IMR-90 (cell line): ENCODE measurements at regions not wholly inside any gene's neighbourhood (a gene's known extent, or its start where the extent isn't known, plus 50 kb on each side); places are given as distances from the start of the nearest gene placed in this dataset.

Experiments
- ATAC-seq: fragments of 200-7000 bp; cut with Tn5 transposase; 2 replicates; pipeline ENCODE4 v1.9.1; 2020; ENCODE audit warnings: low read depth, mild to moderate bottlenecking, moderate library complexity
- BruUV-seq: library from RNA; stranded (reverse); fragments of 400-500 nt; replicated peaks from 2 replicates; lab custom pipeline; 2021; lab: Mats Ljungman, UMichigan
- CTCF ChIA-PET: fragments of 300-600 bp; formaldehyde crosslinking; extraction: SDS; loops from one replicate; lab custom pipeline; 2021; ENCODE audit warnings: antibody characterized with exemption; lab: Yijun Ruan, JAX
- POLR2A ChIA-PET: fragments of 300-600 bp; sonication (Branson Sonifier 250); formaldehyde crosslinking; loops from one replicate; lab custom pipeline; 2022; ENCODE audit warnings: antibody characterized with exemption; ENCODE audit not compliant: unreplicated experiment; lab: Charles Lee
- DNase-seq: peaks from one replicate; pipeline ENCODE4 v3.0.0; 2013
- H2AFZ ChIP-seq: replicated peaks from 2 replicates; pipeline ENCODE3; 2013; ENCODE audit warnings: low read length, mild to moderate bottlenecking; ENCODE audit not compliant: poor library complexity
- H2AK5ac ChIP-seq: 2 replicates; pipeline ENCODE4 v1.6.1; 2013; ENCODE audit warnings: low read depth, low read length, inconsistent platforms
- H2AK9ac ChIP-seq: replicated peaks from 2 replicates; pipeline ENCODE3; 2013; ENCODE audit warnings: mild to moderate bottlenecking, low read depth, low read length, moderate library complexity; ENCODE audit not compliant: poor library complexity
- H2BK120ac ChIP-seq: 2 replicates; pipeline ENCODE4 v1.6.1; 2013; ENCODE audit warnings: low read depth, low read length, inconsistent platforms
- H2BK15ac ChIP-seq: 3 replicates; pipeline ENCODE4 v1.6.1; 2013; ENCODE audit warnings: low read depth, low read length, inconsistent platforms
- H2BK20ac ChIP-seq: 2 replicates; pipeline ENCODE4 v1.6.1; 2013; ENCODE audit warnings: low read depth, mild to moderate bottlenecking, inconsistent platforms, low read length, moderate library complexity
- H2BK5ac ChIP-seq: 2 replicates; pipeline ENCODE4 v1.6.1; 2013; ENCODE audit warnings: mild to moderate bottlenecking, low read depth, low read length, inconsistent platforms; ENCODE audit not compliant: poor library complexity, severe bottlenecking
- H3K14ac ChIP-seq: replicated peaks from 2 replicates; pipeline ENCODE4 v1.6.1; 2013; ENCODE audit warnings: low read depth, low read length, inconsistent platforms
- H3K18ac ChIP-seq: 2 replicates; pipeline ENCODE4 v1.6.1; 2013; ENCODE audit warnings: low read depth, low read length, control low read depth
- H3K23ac ChIP-seq: 2 replicates; pipeline ENCODE4 v1.6.1; 2013; ENCODE audit warnings: low read depth, low read length, inconsistent platforms
- H3K27ac ChIP-seq: 2 replicates; pipeline ENCODE4 v1.5.1; 2013; ENCODE audit warnings: mild to moderate bottlenecking, control low read depth, low read length; ENCODE audit not compliant: insufficient read depth
- H3K27me3 ChIP-seq: 2 replicates; pipeline ENCODE4 v1.6.1; 2013; ENCODE audit warnings: low read length; ENCODE audit not compliant: control insufficient read depth, insufficient read depth
- H3K36me3 ChIP-seq: 2 replicates; pipeline ENCODE4 v1.6.1; 2013; ENCODE audit warnings: low read length, mixed read lengths; ENCODE audit not compliant: control insufficient read depth, insufficient read depth
- H3K4ac ChIP-seq: 2 replicates; pipeline ENCODE4 v1.6.1; 2013; ENCODE audit warnings: low read depth, low read length, inconsistent platforms
- H3K4me1 ChIP-seq: 2 replicates; pipeline ENCODE4 v1.6.1; 2013; ENCODE audit warnings: low read length, mixed read lengths; ENCODE audit not compliant: control insufficient read depth, insufficient read depth
- H3K4me2 ChIP-seq: 2 replicates; pipeline ENCODE4 v1.6.1; 2013; ENCODE audit warnings: low read depth, mild to moderate bottlenecking, control low read depth, low read length, moderate library complexity
- H3K4me3 ChIP-seq: 2 replicates; pipeline ENCODE4 v1.5.1; 2013; ENCODE audit warnings: low read depth, mild to moderate bottlenecking, control low read depth, low read length, moderate library complexity; ENCODE audit not compliant: insufficient read depth
- H3K56ac ChIP-seq: 2 replicates; pipeline ENCODE4 v1.6.1; 2013; ENCODE audit warnings: low read length, inconsistent platforms; ENCODE audit not compliant: insufficient read depth; ENCODE audit errors: extremely low read depth
- H3K79me1 ChIP-seq, 2 experiments: 2 replicates each; pipeline ENCODE4 v1.6.1; 2013; ENCODE audit warnings: low read length in 2 of 2, inconsistent platforms in 1 of 2, low read depth in 1 of 2
- H3K9ac ChIP-seq: 2 replicates; pipeline ENCODE4 v1.6.1; 2013; ENCODE audit warnings: low read depth, low read length, control low read depth
- H3K9me1 ChIP-seq: 2 replicates; pipeline ENCODE4 v1.6.1; 2013; ENCODE audit warnings: low read length, inconsistent platforms; ENCODE audit not compliant: insufficient read depth
- H3K9me3 ChIP-seq: 2 replicates; pipeline ENCODE4 v1.6.1; 2013; ENCODE audit warnings: low read length; ENCODE audit not compliant: control insufficient read depth, insufficient read depth
- H4K20me1 ChIP-seq: 2 replicates; pipeline ENCODE4 v1.6.1; 2013; ENCODE audit warnings: low read length, inconsistent platforms; ENCODE audit not compliant: insufficient read depth
- H4K5ac ChIP-seq: 2 replicates; pipeline ENCODE4 v1.6.1; 2013; ENCODE audit warnings: mild to moderate bottlenecking, low read depth, low read length, control low read depth
- H4K8ac ChIP-seq, 2 experiments: 2 replicates each; pipeline ENCODE4 v1.6.1; 2013; ENCODE audit warnings: low read depth in 2 of 2, low read length in 2 of 2, control low read depth in 1 of 2, inconsistent platforms in 1 of 2
- H4K91ac ChIP-seq: 2 replicates; pipeline ENCODE4 v1.6.1; 2013; ENCODE audit warnings: low read depth, low read length, inconsistent platforms; ENCODE audit not compliant: insufficient read depth
- CEBPB ChIP-seq: IDR thresholded peaks from 2 replicates; pipeline ENCODE4 v1.6.1; 2012; ENCODE audit warnings: low read depth, low read length, improper control_type of control experiment
- ELK1 ChIP-seq: fragments of 150-350 bp; IDR thresholded peaks from 2 replicates; pipeline ENCODE4 v1.6.1; 2016; ENCODE audit warnings: low read depth, mild to moderate bottlenecking, low read length, moderate library complexity, borderline replicate concordance
- MAZ ChIP-seq: IDR thresholded peaks from 2 replicates; pipeline ENCODE4 v1.6.1; 2012; ENCODE audit warnings: low read depth, mild to moderate bottlenecking, low read length, improper control_type of control experiment, moderate library complexity, borderline replicate concordance
- RAD21 ChIP-seq: IDR thresholded peaks from 2 replicates; pipeline ENCODE4 v1.6.1; 2012; ENCODE audit warnings: low read length, improper control_type of control experiment
- WGBS, 2 experiments: methylation state at CpG; one replicate each; pipeline versions ENCODE4 v1.1.5 to v1.1.7; 2013; ENCODE audit warnings: missing lambda C conversion rate in 2 of 2; ENCODE audit not compliant: insufficient read length in 1 of 2; ENCODE audit errors: extremely low coverage in 2 of 2; 5-methylcytosine and 5-hydroxymethylcytosine counted together
- dilution Hi-C: fragments of 300-500 bp; cut with HindIII; formaldehyde crosslinking; loops from one replicate; pipeline ENCODE4 v1.14.3; 2018; ENCODE audit warnings: low sequenced_read_pairs; ENCODE audit not compliant: unreplicated experiment
- in situ Hi-C: fragments of 300-500 bp; cut with MboI; formaldehyde crosslinking; loops from 3 replicates; pipeline ENCODE4 v1.14.3; 2019; ENCODE audit warnings: low sequenced_read_pairs, inconsistent platforms, mixed read lengths
- intact Hi-C: fragments of 100-400 bp; cut with micrococcal nuclease; formaldehyde crosslinking; loops from 2 replicates; pipeline ENCODE4 v1.10.0; 2022

DNA sequence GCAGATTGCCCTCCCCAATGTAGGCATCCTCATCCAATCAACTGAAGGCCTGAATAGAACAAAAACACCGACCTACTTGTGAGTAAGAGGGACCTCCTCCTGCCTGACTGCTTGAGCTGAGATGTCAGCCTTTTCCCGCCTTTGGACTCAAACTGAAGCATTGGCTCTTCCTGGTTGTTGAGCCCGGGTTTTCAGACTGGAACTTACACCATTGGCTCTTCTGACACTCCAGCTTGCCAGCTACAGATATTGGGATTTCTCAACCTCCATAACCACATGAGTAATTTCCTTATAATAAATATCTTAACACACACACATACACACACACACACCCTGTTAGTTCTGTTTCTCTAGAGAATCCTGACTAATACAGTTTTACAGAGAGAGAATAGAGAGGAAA, 173.4 kb upstream of the NTF3 start:
- Histone ChIP-seq H3K9me1 (peaks cover 17% of the 10 kb centered on the region), H2AFZ (no peak overlapping the region), H3K27me3 (no peaks in the 10 kb centered on the region), H2BK15ac (no peak overlapping the region), H3K18ac (no peak overlapping the region), H3K23ac (no peak overlapping the region), H4K91ac (no peak overlapping the region), H2AK9ac (no peak overlapping the region), H3K9ac (no peak overlapping the region), H2AK5ac (no peak overlapping the region), H3K14ac (0 out of 2 replicates have a peak overlapping the region, but pooled peaks have one; percentile 0), H2BK20ac (no peak overlapping the region), H3K4me2 (no peak overlapping the region), H3K36me3 (no peaks in the 10 kb centered on the region), H3K27ac (no peak overlapping the region), H3K79me1 (no peaks in the 10 kb centered on the region; a peak in 1 of 4 replicates), H3K4me1 (peaks cover 16% of the 10 kb centered on the region), H4K20me1 (no peaks in the 10 kb centered on the region), H2BK120ac (peak overlapping the region; percentile 10; the same call in 1 of the 2 replicates), H4K5ac (no peak overlapping the region), H3K9me3 (no peaks in the 10 kb centered on the region), H3K56ac (no peak overlapping the region), H4K8ac (no peak overlapping the region), H3K4me3 (no peak overlapping the region), H3K4ac (no peak overlapping the region), H2BK5ac (peak overlapping the region; percentile 5)
- ChIA-PET POLR2A (no interaction called here), CTCF (no interaction called here)
- dilution Hi-C loops: no loop called here
- intact Hi-C loops: no loop called here
- DNase-seq: peak; percentile 86
- 39% methylated on average over 3 of the region's 3 CpGs; no CpG with 5 or more reads in 1 of the 2 experiments for WGBS, 2 experiments
- in situ Hi-C loops: no loop called here
- peak; percentile 57 for ATAC-seq
- no TSS peak for BruUV-seq
- TF ChIP-seq ELK1 (no peak), RAD21 (no peak), CEBPB (peak; percentile 49; the same call in 1 of the 2 replicates), MAZ (no peak)
